HCT116 (cell line): ENCODE measurements at regions not wholly inside any gene's neighbourhood (a gene's known extent, or its start where the extent isn't known, plus 50 kb on each side); places are given as distances from the start of the nearest gene placed in this dataset.

ENCODE experiments used
- ATAC-seq: fragments of 200-7000 bp; cut with Tn5 transposase; 2 replicates; pipeline ENCODE4 v1.9.1; 2020; ENCODE audit warnings: mild to moderate bottlenecking, moderate library complexity
- BruUV-seq: library from RNA; stranded (reverse); fragments of 400-500 nt; replicated peaks from 2 replicates; lab custom pipeline; 2021; lab: Mats Ljungman, UMichigan
- CTCF ChIA-PET: fragments of 300-600 bp; sonication (Branson Sonifier 250); formaldehyde crosslinking; loops from one replicate; lab custom pipeline; 2021; ENCODE audit warnings: antibody characterized with exemption; lab: Charles Lee
- POLR2A ChIA-PET: fragments of 300-600, 350-600 bp; sonication (Branson Sonifier 250); formaldehyde crosslinking; loops from one replicate; lab custom pipeline; 2021; ENCODE audit warnings: antibody characterized with exemption; lab: Charles Lee
- RAD21 ChIA-PET, 2 experiments: fragments of 300-600 bp; sonication (Branson Sonifier 250); formaldehyde crosslinking; loops; one replicate each; lab custom pipeline; 2023; ENCODE audit warnings: low total read pairs in 2 of 2; ENCODE audit not compliant: uncharacterized antibody in 2 of 2, unreplicated experiment in 2 of 2, low non-redundant PET in 1 of 2; lab: Charles Lee
- DNase-seq: peaks from one replicate; pipeline ENCODE4 v3.0.0-alpha.2; 2010; ENCODE audit warnings: low read depth, low spot score
- H2AFZ ChIP-seq: fragments of 200-600 bp; shearing (Covaris generic), sonication (generic); 2 replicates; pipeline ENCODE4 v1.6.1; 2017; ENCODE audit warnings: low read depth, mixed run types, mixed read lengths, antibody characterized with exemption, low read length; ENCODE audit not compliant: poor library complexity, severe bottlenecking
- H3K27ac ChIP-seq: 2 replicates; pipeline ENCODE4 v1.5.1; 2012; ENCODE audit warnings: low read depth, low read length
- H3K27me3 ChIP-seq: fragments of 200-600 bp; sonication (generic); 2 replicates; pipeline ENCODE4 v1.6.1; 2016; ENCODE audit warnings: mixed run types, low read length, mixed read lengths; ENCODE audit not compliant: insufficient read depth
- H3K36me3 ChIP-seq, 2 experiments: fragments of 200-500 bp in 1 of 2; fragments of 200-600 bp in 1 of 2; sonication (Bioruptor generic) in 1 of 2; sonication (generic) in 1 of 2; 2 replicates each; pipeline versions ENCODE4 v1.5.1 to v1.6.1; 2014 to 2016; ENCODE audit warnings: low read length in 2 of 2, inconsistent platforms in 1 of 2, mixed read lengths in 1 of 2, mixed run types in 1 of 2; ENCODE audit not compliant: insufficient read depth in 2 of 2, control insufficient read depth in 1 of 2
- H3K4me1 ChIP-seq, 2 experiments: fragments of 200-600 bp in 1 of 2; sonication (generic) in 1 of 2; 2 replicates each; pipeline versions ENCODE4 v1.5.1 to v1.6.1; 2012 to 2017; ENCODE audit warnings: low read length in 2 of 2, inconsistent platforms in 1 of 2, mild to moderate bottlenecking in 1 of 2, mixed read lengths in 1 of 2, mixed run types in 1 of 2, moderate library complexity in 1 of 2; ENCODE audit not compliant: insufficient read depth in 2 of 2, control insufficient read depth in 1 of 2
- H3K4me2 ChIP-seq: fragments of 200-600 bp; sonication (generic); 2 replicates; pipeline ENCODE4 v1.6.1; 2017; ENCODE audit warnings: mixed run types, low read length, mixed read lengths
- H3K4me3 ChIP-seq, 2 experiments: fragments of 200-600 bp in 1 of 2; sonication (generic) in 1 of 2; replicated peaks in 1 of 2; 2 replicates each; pipeline ENCODE4 v1.5.1; 2011 to 2016; ENCODE audit warnings: low read length in 2 of 2, control low read depth in 1 of 2, low read depth in 1 of 2, mild to moderate bottlenecking in 1 of 2, mixed read lengths in 1 of 2, mixed run types in 1 of 2
- H3K79me2 ChIP-seq: fragments of 200-600 bp; sonication (generic); 2 replicates; pipeline ENCODE4 v1.6.1; 2017; ENCODE audit warnings: mild to moderate bottlenecking, mixed run types, low read length, moderate library complexity, mixed read lengths; ENCODE audit not compliant: insufficient read depth
- H3K9ac ChIP-seq: fragments of 200-600 bp; sonication (generic); 2 replicates; pipeline ENCODE4 v1.6.1; 2016; ENCODE audit warnings: low read length, mixed read lengths
- H3K9me2 ChIP-seq: fragments of 200-600 bp; sonication (generic), shearing (Covaris generic); 2 replicates; pipeline ENCODE4 v1.6.1; 2017; ENCODE audit warnings: mixed run types, mild to moderate bottlenecking, moderate library complexity; ENCODE audit not compliant: insufficient read depth
- H3K9me3 ChIP-seq, 2 experiments: fragments of 200-500 bp in 1 of 2; fragments of 200-600 bp in 1 of 2; sonication (Bioruptor generic) in 1 of 2; sonication (generic) in 1 of 2; 2 replicates each; pipeline ENCODE4 v1.6.1; 2014 to 2017; ENCODE audit warnings: low read length in 2 of 2, mixed read lengths in 2 of 2, inconsistent platforms in 1 of 2, low read depth in 1 of 2, mild to moderate bottlenecking in 1 of 2, mixed run types in 1 of 2, moderate library complexity in 1 of 2; ENCODE audit not compliant: control insufficient read depth in 1 of 2, insufficient read depth in 1 of 2
- H4K20me1 ChIP-seq: fragments of 200-600 bp; sonication (generic), shearing (Covaris generic); 2 replicates; pipeline ENCODE4 v1.6.1; 2017; ENCODE audit warnings: mixed run types, mild to moderate bottlenecking, moderate library complexity; ENCODE audit not compliant: insufficient read depth
- CEBPB ChIP-seq: IDR thresholded peaks from 2 replicates; pipeline ENCODE4 v1.6.1; 2012; ENCODE audit warnings: low read depth
- JUND ChIP-seq: IDR thresholded peaks from 2 replicates; pipeline ENCODE4 v1.6.1; 2012
- POLR2AphosphoS5 ChIP-seq: IDR thresholded peaks from 2 replicates; pipeline ENCODE4 v1.6.1; 2011; ENCODE audit warnings: mild to moderate bottlenecking, low read depth, low read length, moderate library complexity
- ZBTB33 ChIP-seq: IDR thresholded peaks from 2 replicates; pipeline ENCODE4 v1.6.1; 2011; ENCODE audit warnings: mild to moderate bottlenecking, low read length, moderate library complexity; ENCODE audit not compliant: insufficient replicate concordance; ENCODE audit errors: extremely low read depth
- ZNF274 ChIP-seq: fragments of 200-500 bp; sonication (Bioruptor generic); IDR thresholded peaks from 2 replicates; pipeline ENCODE4 v1.6.1; 2014; ENCODE audit warnings: mild to moderate bottlenecking, low read depth, low read length, inconsistent platforms
- intact Hi-C: fragments of 100-400 bp; cut with micrococcal nuclease; formaldehyde crosslinking; loops from 2 replicates; pipeline ENCODE4 v1.10.0; 2022

- Histone ChIP-seq H3K9me3 (no peaks in the 10 kb centered on the region), H3K9me2 (no peaks in the 10 kb centered on the region), H3K4me3 (no peak overlapping the region), H3K9ac (no peak overlapping the region)
- CTCF ChIA-PET = no interaction called here
- BruUV-seq = no TSS peak
- DNase-seq = no peak
- intact Hi-C loops = no loop called here
- TF ChIP-seq ZNF274 (no peak), POLR2AphosphoS5 (no peak), CEBPB (no peak), ZBTB33 (no peak), JUND (no peak)
- TF ChIP-seq, all 23 proteins: peak for 0
- H2AFZ ChIP-seq = no peak overlapping the region
- H3K4me2 ChIP-seq = no peak overlapping the region
- no peak overlapping the region for H3K27ac ChIP-seq
- no peaks in the 10 kb centered on the region for H3K79me2 ChIP-seq
- H4K20me1 ChIP-seq = no peaks in the 10 kb centered on the region
- peaks cover 7% of the 10 kb centered on the region; the same call in 1 of the 2 replicates for H3K27me3 ChIP-seq
- H3K4me1 ChIP-seq = no peaks in the 10 kb centered on the region
- ATAC-seq = no peak
- ChIA-PET POLR2A (no interaction called here), RAD21 (no interaction called here)
- no peaks in the 10 kb centered on the region for H3K36me3 ChIP-seq
Observed at GRCh38 chr2:128449226-128450061, 130.8 kb upstream of the HS6ST1 start.
